H1 (cell line): ENCODE measurements at regions not wholly inside any gene's neighbourhood (a gene's known extent, or its start where the extent isn't known, plus 50 kb on each side); places are given as distances from the start of the nearest gene placed in this dataset.

Experiments used
- CTCF ChIA-PET: fragments of 300-600 bp; sonication (Branson Sonifier 250); formaldehyde crosslinking; loops from one replicate; lab custom pipeline; 2021; ENCODE audit not compliant: partially characterized antibody; lab: Charles Lee
- POLR2A ChIA-PET: fragments of 300-600 bp; sonication (Branson Sonifier 250); formaldehyde crosslinking; loops from one replicate; lab custom pipeline; 2021; ENCODE audit warnings: inconsistent platforms; ENCODE audit not compliant: partially characterized antibody; lab: Charles Lee
- DNase-seq, 2 experiments: peaks; one replicate each; pipeline versions ENCODE4 v3.0.0 to v3.0.0-alpha.2; 2010 to 2022; ENCODE audit warnings: low spot score in 2 of 2, low read depth in 1 of 2, mixed read lengths in 1 of 2
- FAIRE-seq: peaks from 2 replicates; lab custom pipeline; 2011; peaks lifted over from hg19 to GRCh38; lab: Jason Lieb, UNC
- H2AFZ ChIP-seq: 2 replicates; pipeline ENCODE4 v1.8.1; 2012; ENCODE audit warnings: low read length, inconsistent platforms
- H2AK5ac ChIP-seq: 2 replicates; pipeline ENCODE4 v1.6.1; 2013; ENCODE audit warnings: low read depth, low read length
- H2BK120ac ChIP-seq: replicated peaks from 2 replicates; pipeline ENCODE3; 2013; ENCODE audit warnings: low read depth, low read length, inconsistent platforms
- H2BK12ac ChIP-seq: 2 replicates; pipeline ENCODE4 v1.6.1; 2013; ENCODE audit warnings: low read depth, low read length
- H2BK15ac ChIP-seq: 2 replicates; pipeline ENCODE4 v1.6.1; 2013; ENCODE audit warnings: low read length
- H2BK20ac ChIP-seq: 2 replicates; pipeline ENCODE4 v1.6.1; 2013; ENCODE audit warnings: low read length
- H2BK5ac ChIP-seq: 2 replicates; pipeline ENCODE4 v1.6.1; 2013; ENCODE audit warnings: low read depth, low read length
- H3K14ac ChIP-seq: 2 replicates; pipeline ENCODE4 v1.6.1; 2013; ENCODE audit warnings: inconsistent platforms; ENCODE audit not compliant: insufficient read length
- H3K18ac ChIP-seq: 2 replicates; pipeline ENCODE4 v1.6.1; 2013; ENCODE audit warnings: low read length; ENCODE audit errors: extremely low read depth
- H3K23ac ChIP-seq: 2 replicates; pipeline ENCODE4 v1.6.1; 2013; ENCODE audit warnings: inconsistent platforms; ENCODE audit not compliant: insufficient read length
- H3K23me2 ChIP-seq: 2 replicates; pipeline ENCODE4 v1.6.1; 2013; ENCODE audit warnings: low read depth, low read length
- H3K27ac ChIP-seq: 2 replicates; pipeline ENCODE4 v1.6.1; 2011; ENCODE audit warnings: low read depth, low read length, inconsistent platforms
- H3K27me3 ChIP-seq, 4 experiments: replicated peaks in 1 of 4; 1 replicate in 1 of 4; 2 replicates in 3 of 4; pipeline versions ENCODE4 v1.6.1 to v1.8.1; 2011 to 2013; ENCODE audit warnings: low read length in 3 of 4, mild to moderate bottlenecking in 3 of 4, inconsistent platforms in 2 of 4, mixed read lengths in 2 of 4, moderate library complexity in 1 of 4; ENCODE audit not compliant: control insufficient read depth in 3 of 4, insufficient read depth in 3 of 4; ENCODE audit errors: extremely low read depth in 1 of 4
- H3K36me3 ChIP-seq, 4 experiments: 2 replicates each; pipeline versions ENCODE4 v1.6.1 to v1.8.1; 2011 to 2013; ENCODE audit warnings: mild to moderate bottlenecking in 4 of 4, low read length in 3 of 4, moderate library complexity in 2 of 4, control low read depth in 1 of 4, inconsistent platforms in 1 of 4; ENCODE audit not compliant: insufficient read depth in 4 of 4, control insufficient read depth in 2 of 4
- H3K4ac ChIP-seq: replicated peaks from 2 replicates; pipeline ENCODE3; 2013; ENCODE audit warnings: low read length, low read depth, mixed read lengths, inconsistent platforms; ENCODE audit not compliant: insufficient read length
- H3K4me1 ChIP-seq, 4 experiments: replicated peaks in 1 of 4; 1 replicate in 1 of 4; 2 replicates in 3 of 4; pipeline versions ENCODE4 v1.6.1 to v1.8.1; 2011 to 2013; ENCODE audit warnings: low read length in 3 of 4, inconsistent platforms in 2 of 4, mixed read lengths in 1 of 4; ENCODE audit not compliant: insufficient read depth in 4 of 4, control insufficient read depth in 3 of 4
- H3K4me2 ChIP-seq, 2 experiments: 2 replicates each; pipeline versions ENCODE4 v1.6.1 to v1.8.1; 2011 to 2013; ENCODE audit warnings: low read depth in 2 of 2, low read length in 2 of 2, control low read depth in 1 of 2, inconsistent platforms in 1 of 2, mild to moderate bottlenecking in 1 of 2; ENCODE audit not compliant: insufficient read depth in 1 of 2
- H3K4me3 ChIP-seq, 4 experiments: fragments of 200-600, 300-600 bp in 1 of 4; sonication (generic), shearing (Covaris generic), sonication (Bioruptor Twin) in 1 of 4; 2 replicates each; pipeline versions ENCODE4 v1.5.1 to v1.8.1; 2011 to 2016; ENCODE audit warnings: low read length in 4 of 4, low read depth in 3 of 4, control low read depth in 2 of 4, inconsistent platforms in 2 of 4, mild to moderate bottlenecking in 2 of 4, mixed read lengths in 1 of 4, moderate library complexity in 1 of 4; ENCODE audit not compliant: insufficient read depth in 2 of 4; ENCODE audit errors: extremely low read depth in 1 of 4
- H3K56ac ChIP-seq: replicated peaks from 2 replicates; pipeline ENCODE3; 2013; ENCODE audit warnings: low read depth, mild to moderate bottlenecking, mixed read lengths, low read length, inconsistent platforms; ENCODE audit not compliant: insufficient read length
- H3K79me1 ChIP-seq: 2 replicates; pipeline ENCODE4 v1.6.1; 2013; ENCODE audit warnings: low read depth, low read length, control low read depth
- H3K79me2 ChIP-seq, 2 experiments: 2 replicates each; pipeline versions ENCODE4 v1.6.1 to v1.8.1; 2012 to 2013; ENCODE audit warnings: low read length in 2 of 2, mild to moderate bottlenecking in 2 of 2, inconsistent platforms in 1 of 2; ENCODE audit not compliant: insufficient read depth in 2 of 2, control insufficient read depth in 1 of 2
- H3K9ac ChIP-seq, 4 experiments: replicated peaks in 1 of 4; 1 replicate in 1 of 4; 2 replicates in 3 of 4; pipeline versions ENCODE4 v1.6.1 to v1.8.1; 2011 to 2013; ENCODE audit warnings: low read depth in 3 of 4, low read length in 3 of 4, control low read depth in 2 of 4, mild to moderate bottlenecking in 2 of 4, moderate library complexity in 2 of 4, inconsistent platforms in 1 of 4; ENCODE audit errors: extremely low read depth in 1 of 4
- H3K9me3 ChIP-seq, 2 experiments: 2 replicates each; pipeline versions ENCODE4 v1.6.1 to v1.8.1; 2012 to 2013; ENCODE audit warnings: mild to moderate bottlenecking in 2 of 2, moderate library complexity in 2 of 2, control low read depth in 1 of 2, inconsistent platforms in 1 of 2, low read depth in 1 of 2, low read length in 1 of 2, mixed read lengths in 1 of 2; ENCODE audit not compliant: insufficient read depth in 2 of 2
- H4K20me1 ChIP-seq, 2 experiments: replicated peaks in 1 of 2; 2 replicates each; pipeline versions ENCODE3 to v1.8.1; 2011 to 2013; ENCODE audit warnings: inconsistent platforms in 2 of 2, low read length in 2 of 2, mild to moderate bottlenecking in 1 of 2; ENCODE audit not compliant: insufficient read depth in 2 of 2, control insufficient read depth in 1 of 2
- H4K5ac ChIP-seq: 2 replicates; pipeline ENCODE4 v1.6.1; 2013; ENCODE audit warnings: low read length, low read depth, mixed read lengths, inconsistent platforms; ENCODE audit not compliant: insufficient read length
- H4K8ac ChIP-seq: 2 replicates; pipeline ENCODE4 v1.8.0; 2013; ENCODE audit warnings: mild to moderate bottlenecking, moderate library complexity, low read length, inconsistent platforms; ENCODE audit not compliant: insufficient read depth; ENCODE audit errors: extremely low read depth
- H4K91ac ChIP-seq: replicated peaks from 2 replicates; pipeline ENCODE3; 2013; ENCODE audit warnings: low read length, mixed read lengths, inconsistent platforms; ENCODE audit not compliant: insufficient read length
- CBX8 ChIP-seq: fragments of 300-800, 300-1000 bp; sonication (generic); IDR thresholded peaks from 2 replicates; pipeline ENCODE4 v1.7.1; 2016; ENCODE audit warnings: low read depth, low read length, borderline replicate concordance
- JUND ChIP-seq: IDR thresholded peaks from 2 replicates; pipeline ENCODE4 v1.6.1; 2011; ENCODE audit warnings: mild to moderate bottlenecking, improper control_type of control experiment, low read length
- KDM4A ChIP-seq: IDR thresholded peaks from one replicate; pipeline ENCODE4 v1.7.1; 2012; ENCODE audit warnings: low read depth, mild to moderate bottlenecking, moderate library complexity, low read length, inconsistent platforms; ENCODE audit not compliant: severe bottlenecking
- MAFK ChIP-seq: IDR thresholded peaks from 2 replicates; pipeline ENCODE4 v1.6.1; 2012; ENCODE audit warnings: low read depth, mild to moderate bottlenecking, improper control_type of control experiment, low read length
- SIX5 ChIP-seq: IDR thresholded peaks from 2 replicates; pipeline ENCODE4 v1.6.1; 2011; ENCODE audit warnings: mild to moderate bottlenecking, low read depth, low read length
- SP4 ChIP-seq: IDR thresholded peaks from 2 replicates; pipeline ENCODE4 v1.6.1; 2012; ENCODE audit warnings: low read length, inconsistent platforms
- TEAD4 ChIP-seq: IDR thresholded peaks from 2 replicates; pipeline ENCODE4 v1.6.1; 2012; ENCODE audit warnings: low read depth, low read length, inconsistent platforms, mixed read lengths
- WGBS, 2 experiments: shearing (Covaris generic) in 1 of 2; methylation state at CpG; one replicate each; pipeline versions ENCODE4 v1.1.6 to v1.1.7; 2013 to 2015; ENCODE audit warnings: low lambda C conversion rate in 2 of 2, mixed read lengths in 2 of 2, inconsistent platforms in 1 of 2, low coverage in 1 of 2, missing lambda C conversion rate in 1 of 2; ENCODE audit not compliant: insufficient replicate concordance in 2 of 2, insufficient coverage in 1 of 2, insufficient read length in 1 of 2; ENCODE audit errors: extremely low coverage in 1 of 2, missing lambda C conversion rate in 1 of 2; 5-methylcytosine and 5-hydroxymethylcytosine counted together

DNA sequence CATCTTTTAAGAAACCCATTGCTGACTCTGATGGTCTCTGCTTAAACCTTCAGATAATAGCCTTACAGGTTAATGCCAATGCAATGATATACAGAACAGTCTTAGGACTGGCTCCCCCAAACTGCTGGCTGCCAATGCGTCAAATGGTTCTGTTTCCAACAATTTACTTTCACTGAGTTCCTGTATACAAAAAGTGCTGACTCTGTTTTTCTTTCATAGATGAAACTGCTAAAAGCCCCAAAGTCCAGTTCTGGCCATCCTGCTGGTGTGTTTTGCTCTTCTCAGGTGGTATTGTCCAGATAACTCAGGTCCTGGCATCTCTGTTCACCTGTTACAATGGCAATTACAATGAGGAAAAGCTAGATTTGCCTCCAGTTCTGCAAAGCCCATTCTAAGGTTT, 326.9 kb downstream of the GRIN2B start:
- no peak overlapping the region for H3K4me2 ChIP-seq
- H3K27ac ChIP-seq = no peak overlapping the region
- no peak overlapping the region for H4K8ac ChIP-seq
- no peaks in the 10 kb centered on the region for H3K27me3 ChIP-seq
- H3K4ac ChIP-seq = no peak overlapping the region
- H2BK12ac ChIP-seq = no peak overlapping the region
- no peak overlapping the region for H3K4me3 ChIP-seq
- H3K56ac ChIP-seq = no peak overlapping the region
- no peak overlapping the region for H2BK120ac ChIP-seq
- H3K23ac ChIP-seq = no peak overlapping the region
- no peak overlapping the region for H2BK5ac ChIP-seq
- H3K79me1 ChIP-seq = no peaks in the 10 kb centered on the region
- H2AK5ac ChIP-seq = no peak overlapping the region
- H2AFZ ChIP-seq = no peak overlapping the region
- WGBS, 2 experiments = 88% methylated on average over 1 of the region's 1 CpG; no CpG with 5 or more reads in 1 of the 2 experiments
- no peaks in the 10 kb centered on the region for H4K20me1 ChIP-seq
- FAIRE-seq (no peak), DNase-seq (no peak)
- H2BK15ac ChIP-seq = no peak overlapping the region
- no peak overlapping the region for H2BK20ac ChIP-seq
- no peak overlapping the region for H3K9ac ChIP-seq
- no peak overlapping the region for H3K18ac ChIP-seq
- no peaks in the 10 kb centered on the region for H3K4me1 ChIP-seq
- H4K91ac ChIP-seq = no peak overlapping the region
- H3K79me2 ChIP-seq = no peaks in the 10 kb centered on the region
- POLR2A ChIA-PET = no interaction called here
- H4K5ac ChIP-seq = no peak overlapping the region
- H3K9me3 ChIP-seq = no peaks in the 10 kb centered on the region
- no peak overlapping the region for H3K14ac ChIP-seq
- H3K23me2 ChIP-seq = no peaks in the 10 kb centered on the region
- CTCF ChIA-PET = interaction anchor here (0.6 to 1.7 kb wide), 5 partner anchors 15 to 377 kb away, joined by 3 to 5 read pairs (median 3); no protein-coding TSS in a partner anchor
- no peaks in the 10 kb centered on the region for H3K36me3 ChIP-seq
- TF ChIP-seq SP4 = no peak
- no peak for TF ChIP-seq KDM4A
- TF ChIP-seq JUND = no peak
- no peak for TF ChIP-seq SIX5
- TF ChIP-seq CBX8 = no peak
- TF ChIP-seq MAFK = no peak
- TF ChIP-seq TEAD4 = no peak
